Tibial nerve (tissue), 4 donors: ENCODE measurements at regions not wholly inside any gene's neighbourhood (a gene's known extent, or its start where the extent isn't known, plus 50 kb on each side); places are given as distances from the start of the nearest gene placed in this dataset.

Experiments
- DNase-seq, 2 donors: peaks; one replicate each; pipeline ENCODE4 v3.0.0-alpha.2; 2019; ENCODE audit warnings: low spot score in 2 of 2
- H3K27ac ChIP-seq, 4 donors: fragments of 200-600 bp; sonication (generic) in 3 of 4; one replicate each; pipeline ENCODE4 v1.5.1; 2017 to 2019; ENCODE audit warnings: mild to moderate bottlenecking in 1 of 4
- H3K27me3 ChIP-seq, 2 donors: fragments of 200-600 bp; sonication (generic) in 1 of 2; one replicate each; pipeline versions ENCODE4 v1.5.1 to v1.6.0; 2017 to 2019
- H3K36me3 ChIP-seq, 3 donors: fragments of 200-600 bp; sonication (generic); one replicate each; pipeline ENCODE4 v1.5.1; 2018 to 2019
- H3K4me1 ChIP-seq, 4 donors: fragments of 200-600 bp; sonication (generic) in 3 of 4; one replicate each; pipeline ENCODE4 v1.5.1; 2017 to 2019
- H3K4me3 ChIP-seq, 4 donors: fragments of 200-600 bp; sonication (generic) in 3 of 4; one replicate each; pipeline ENCODE4 v1.5.1; 2017 to 2019; ENCODE audit warnings: mild to moderate bottlenecking in 1 of 4, moderate library complexity in 1 of 4
- H3K9me3 ChIP-seq, 4 donors: fragments of 200-600 bp; sonication (generic) in 3 of 4; one replicate each; pipeline ENCODE4 v1.5.1; 2017 to 2019
- EP300 ChIP-seq, 2 donors: sonication (generic); formaldehyde crosslinking; IDR thresholded peaks; one replicate each; pipeline ENCODE4 v1.6.1; 2017; ENCODE audit warnings: antibody characterized with exemption in 2 of 2, mild to moderate bottlenecking in 1 of 2
- POLR2A ChIP-seq, 2 donors: fragments of 450-650 bp; IDR thresholded peaks; one replicate each; pipeline ENCODE4 v1.6.1; 2017; ENCODE audit warnings: antibody characterized with exemption in 2 of 2, mild to moderate bottlenecking in 2 of 2, moderate library complexity in 2 of 2
- WGBS, 2 donors: methylation state at CpG; one replicate each; pipeline ENCODE4 v1.1.5; 2018; 5-methylcytosine and 5-hydroxymethylcytosine counted together
- TF ChIP-seq, protein P1 (sequence below), 5 experiments: fragments of 200-600 bp in 3 of 5; fragments of 450-650 bp in 2 of 5; sonication (generic) in 3 of 5; IDR thresholded peaks; one replicate each; pipeline ENCODE4 v1.5.1; 2016 to 2019; ENCODE audit warnings: antibody characterized with exemption in 5 of 5, mild to moderate bottlenecking in 3 of 5, moderate library complexity in 2 of 5

DNA sequence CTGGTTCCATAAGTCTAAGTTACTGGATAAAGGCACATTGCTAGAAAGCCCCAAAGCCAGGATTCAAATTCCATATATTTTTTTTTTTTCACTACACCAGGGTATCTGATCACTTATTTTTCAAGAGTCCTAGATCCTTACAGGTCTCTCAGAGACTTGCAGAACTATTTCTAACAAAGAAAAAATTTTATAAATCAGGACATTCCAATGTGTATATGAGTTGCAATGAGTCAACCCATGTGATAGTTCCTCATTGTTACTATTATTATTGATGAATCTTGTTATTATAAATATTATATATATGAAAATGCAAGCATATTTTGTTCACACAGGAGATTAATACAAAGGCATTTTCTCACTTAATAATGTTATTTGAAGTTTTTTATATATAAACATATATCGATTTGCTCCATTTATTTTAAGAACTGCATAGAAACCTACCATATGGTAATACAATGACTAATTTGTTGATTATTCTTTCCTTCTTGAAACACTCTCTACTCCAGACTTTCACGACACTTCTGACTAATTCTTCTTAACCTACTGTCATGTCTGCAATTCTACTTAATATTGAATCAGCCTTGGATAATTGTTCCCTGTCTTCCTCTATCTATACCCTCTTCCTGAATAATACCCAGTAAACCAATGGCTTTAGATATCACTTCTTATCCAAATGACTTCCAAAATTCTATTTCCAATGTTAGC lies 968.4 kb upstream of the NRXN1 start:
- Histone ChIP-seq H3K4me1 (no peaks in the 10 kb centered on the region), H3K27me3 (no peaks in the 10 kb centered on the region), H3K9me3 (no peaks in the 10 kb centered on the region), H3K4me3 (no peak overlapping the region), H3K27ac (no peak overlapping the region), H3K36me3 (no peaks in the 10 kb centered on the region)
- WGBS, 2 donors, result 92 to 94% methylated on average over 2 of the region's 2 CpGs
- no peak for TF ChIP-seq EP300 (IDR thresholded peaks at IDR 0.05)
- no peak for TF ChIP-seq POLR2A (IDR thresholded peaks at IDR 0.05)
- TF ChIP-seq, protein P1, sequence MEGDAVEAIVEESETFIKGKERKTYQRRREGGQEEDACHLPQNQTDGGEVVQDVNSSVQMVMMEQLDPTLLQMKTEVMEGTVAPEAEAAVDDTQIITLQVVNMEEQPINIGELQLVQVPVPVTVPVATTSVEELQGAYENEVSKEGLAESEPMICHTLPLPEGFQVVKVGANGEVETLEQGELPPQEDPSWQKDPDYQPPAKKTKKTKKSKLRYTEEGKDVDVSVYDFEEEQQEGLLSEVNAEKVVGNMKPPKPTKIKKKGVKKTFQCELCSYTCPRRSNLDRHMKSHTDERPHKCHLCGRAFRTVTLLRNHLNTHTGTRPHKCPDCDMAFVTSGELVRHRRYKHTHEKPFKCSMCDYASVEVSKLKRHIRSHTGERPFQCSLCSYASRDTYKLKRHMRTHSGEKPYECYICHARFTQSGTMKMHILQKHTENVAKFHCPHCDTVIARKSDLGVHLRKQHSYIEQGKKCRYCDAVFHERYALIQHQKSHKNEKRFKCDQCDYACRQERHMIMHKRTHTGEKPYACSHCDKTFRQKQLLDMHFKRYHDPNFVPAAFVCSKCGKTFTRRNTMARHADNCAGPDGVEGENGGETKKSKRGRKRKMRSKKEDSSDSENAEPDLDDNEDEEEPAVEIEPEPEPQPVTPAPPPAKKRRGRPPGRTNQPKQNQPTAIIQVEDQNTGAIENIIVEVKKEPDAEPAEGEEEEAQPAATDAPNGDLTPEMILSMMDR (IDR thresholded peaks at IDR 0.05), result no peak
- no peak for DNase-seq

DNA sequence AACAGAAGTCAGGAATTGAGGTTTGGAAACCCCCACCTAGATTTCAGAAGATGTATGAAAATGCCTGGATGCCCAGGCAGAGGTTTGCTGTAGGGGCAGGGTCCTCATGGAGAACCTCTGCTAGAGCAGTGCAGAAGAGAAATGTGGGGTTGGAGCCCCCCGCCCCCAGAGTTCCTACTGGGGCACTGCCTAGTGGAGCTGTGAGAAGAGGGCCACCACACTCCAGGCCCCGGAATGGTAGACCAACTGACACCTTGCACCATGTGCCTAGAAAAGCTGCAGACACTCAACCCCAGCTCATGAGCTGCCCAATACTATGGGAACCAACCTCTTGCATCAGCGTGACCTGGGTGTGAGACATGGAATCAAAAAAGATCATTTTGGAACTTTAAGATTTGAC lies 967.0 kb upstream of the NRXN1 start:
- DNase-seq, result no peak
- Histone ChIP-seq H3K9me3 (no peaks in the 10 kb centered on the region), H3K4me1 (no peaks in the 10 kb centered on the region), H3K36me3 (no peaks in the 10 kb centered on the region), H3K27me3 (no peaks in the 10 kb centered on the region), H3K4me3 (no peak overlapping the region), H3K27ac (no peak overlapping the region)
- 95 to 97% methylated on average over 3 of the region's 3 CpGs for WGBS, 2 donors
- TF ChIP-seq EP300 (IDR thresholded peaks at IDR 0.05), result no peak
- no peak for TF ChIP-seq POLR2A (IDR thresholded peaks at IDR 0.05)
- TF ChIP-seq, protein P1 (IDR thresholded peaks at IDR 0.05), result no peak

DNA sequence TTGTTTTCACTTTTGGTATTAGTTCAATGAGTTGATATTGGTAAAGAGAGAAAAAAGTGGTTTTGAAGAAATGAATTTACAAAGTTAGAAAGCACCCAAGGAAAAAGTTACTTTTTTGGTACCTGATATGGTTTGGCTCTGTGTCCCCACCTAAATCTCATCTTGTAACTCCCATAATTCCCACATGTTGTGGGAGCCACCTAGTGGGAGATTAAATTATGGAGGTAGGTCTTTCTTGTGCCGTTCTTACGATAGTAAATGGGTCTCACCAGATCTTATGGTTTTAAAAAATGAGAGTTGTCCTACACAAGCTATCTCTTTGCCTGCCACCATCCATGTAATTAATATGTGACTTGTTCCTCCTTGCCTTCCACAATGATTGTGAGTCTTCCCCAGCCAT lies 965.6 kb upstream of the NRXN1 start:
- DNase-seq, result no peak
- Histone ChIP-seq H3K27me3 (no peaks in the 10 kb centered on the region), H3K9me3 (no peaks in the 10 kb centered on the region), H3K36me3 (no peaks in the 10 kb centered on the region), H3K27ac (no peak overlapping the region), H3K4me1 (no peaks in the 10 kb centered on the region), H3K4me3 (no peak overlapping the region)
- WGBS, 2 donors, result 94 to 97% methylated on average over 2 of the region's 2 CpGs
- TF ChIP-seq, protein P1 (IDR thresholded peaks at IDR 0.05), result no peak
- TF ChIP-seq EP300 (IDR thresholded peaks at IDR 0.05) (no peak), POLR2A (IDR thresholded peaks at IDR 0.05) (no peak)

DNA sequence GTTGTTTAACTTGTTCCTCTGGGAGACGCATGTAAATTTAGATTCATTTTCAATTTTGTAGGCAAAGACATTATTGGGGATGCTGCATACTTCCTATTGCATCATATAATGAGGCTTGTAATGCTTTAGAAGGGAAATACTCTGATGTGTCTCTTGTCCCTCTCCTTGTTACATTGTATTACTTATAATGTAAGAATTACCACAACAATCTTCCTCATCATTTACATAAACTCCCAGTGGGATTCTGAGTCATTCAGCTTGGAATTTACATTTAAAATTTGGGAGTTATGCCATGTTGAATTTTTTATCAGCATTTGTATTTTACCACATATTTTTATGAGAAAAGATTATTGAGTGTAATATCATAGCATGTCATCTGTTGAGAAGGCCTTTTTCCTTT lies 963.4 kb upstream of the NRXN1 start:
- TF ChIP-seq, protein P1 (IDR thresholded peaks at IDR 0.05), result no peak
- TF ChIP-seq EP300 (IDR thresholded peaks at IDR 0.05) (no peak), POLR2A (IDR thresholded peaks at IDR 0.05) (no peak)
- Histone ChIP-seq H3K27me3 (no peaks in the 10 kb centered on the region), H3K27ac (no peak overlapping the region), H3K9me3 (no peaks in the 10 kb centered on the region), H3K4me1 (no peaks in the 10 kb centered on the region), H3K36me3 (no peaks in the 10 kb centered on the region), H3K4me3 (no peak overlapping the region)
- WGBS, 2 donors, result 76 to 78% methylated on average over 1 of the region's 1 CpG
- no peak for DNase-seq

DNA sequence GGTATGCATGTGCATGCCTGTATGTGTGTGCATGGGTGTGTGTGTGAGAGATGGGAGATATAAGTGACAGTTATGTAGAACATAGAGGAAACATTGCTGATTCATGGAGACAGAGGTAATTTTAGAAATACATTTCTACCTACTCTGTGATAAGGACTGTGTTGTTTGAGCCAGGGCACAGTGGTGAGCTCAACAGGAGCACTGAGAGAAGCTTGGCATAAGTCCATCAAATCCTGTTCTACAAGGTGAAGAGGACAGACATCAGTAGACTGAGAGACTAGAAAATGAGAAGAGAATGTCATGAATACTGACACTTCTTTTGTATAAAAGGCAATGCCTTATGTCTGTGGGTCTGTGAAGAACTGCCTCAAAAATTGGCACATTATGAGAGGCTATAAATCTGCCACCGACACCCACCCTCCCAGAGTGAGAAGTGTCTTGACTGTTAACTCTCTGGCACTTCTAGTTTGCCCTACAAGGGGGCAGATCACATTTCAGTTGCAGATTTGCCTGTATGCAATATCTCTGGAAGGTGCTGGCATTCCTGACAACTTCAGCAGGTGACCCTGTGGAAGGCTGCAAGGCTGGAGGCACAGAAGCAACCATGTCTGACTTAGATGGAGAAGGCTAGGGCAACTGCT lies 962.3 kb upstream of the NRXN1 start:
- DNase-seq, result no peak
- no peak overlapping the region for H3K27ac ChIP-seq
- H3K36me3 ChIP-seq, result no peaks in the 10 kb centered on the region
- no peaks in the 10 kb centered on the region for H3K9me3 ChIP-seq
- H3K4me1 ChIP-seq, result no peaks in the 10 kb centered on the region
- no peak for TF ChIP-seq POLR2A (IDR thresholded peaks at IDR 0.05)
- TF ChIP-seq, protein P1 (IDR thresholded peaks at IDR 0.05), result no peak
- TF ChIP-seq EP300 (IDR thresholded peaks at IDR 0.05), result no peak
- WGBS, 2 donors, result 73 to 75% methylated on average over 1 of the region's 1 CpG
- no peak overlapping the region for H3K4me3 ChIP-seq
- no peaks in the 10 kb centered on the region for H3K27me3 ChIP-seq
